HG02973 (cell line): ENCODE measurements at regions not wholly inside any gene's neighbourhood (a gene's known extent, or its start where the extent isn't known, plus 50 kb on each side); places are given as distances from the start of the nearest gene placed in this dataset.
"Not testable (repeated sequence)": the region's sequence is repeated elsewhere in the genome, so short reads cannot be mapped to it uniquely, and the experiment has no call there.

Experiments used
- ATAC-seq: cut with Tn5 transposase; IDR thresholded peaks from one replicate; pipeline ENCODE4 v1.9.1; 2021; ENCODE audit warnings: moderate library complexity; ENCODE audit not compliant: unreplicated experiment

GRCh38 chr2:56018267-56018666 lies 94.7 kb upstream of the EFEMP1 start:
- no peak for ATAC-seq

- no peak for ATAC-seq
Measured at GRCh38 chr2:56021136-56021474, 97.5 kb upstream of the EFEMP1 start.

- ATAC-seq, result no peak
Measured at GRCh38 chr2:56021579-56021978, 98.0 kb upstream of the EFEMP1 start.

- ATAC-seq, result no peak
Measured at GRCh38 chr2:56025469-56026193, 102.0 kb upstream of the EFEMP1 start.

GRCh38 chr2:56026828-56027227 lies 103.2 kb upstream of the EFEMP1 start:
- ATAC-seq, result no peak

GRCh38 chr2:56030062-56030461 lies 106.5 kb upstream of the EFEMP1 start:
- ATAC-seq, result no peak

GRCh38 chr2:56030901-56031300 lies 107.3 kb upstream of the EFEMP1 start:
- ATAC-seq, result no peak

- ATAC-seq, result no peak
Measured at GRCh38 chr2:56034258-56034657, 110.7 kb upstream of the EFEMP1 start.

GRCh38 chr2:56040189-56040588 lies 116.6 kb upstream of the EFEMP1 start:
- ATAC-seq, result no peak

GRCh38 chr2:56040834-56041233 lies 117.3 kb upstream of the EFEMP1 start:
- ATAC-seq, result no peak

- ATAC-seq, result no peak
Measured at GRCh38 chr2:56047136-56047535, 123.6 kb upstream of the EFEMP1 start.

GRCh38 chr2:56049233-56049845 lies 125.8 kb upstream of the EFEMP1 start:
- ATAC-seq, result no peak

- no peak for ATAC-seq
Measured at GRCh38 chr2:56053679-56054078, 130.1 kb upstream of the EFEMP1 start.

GRCh38 chr2:56055405-56055804 lies 128.4 kb upstream of the CCDC85A start:
- no peak for ATAC-seq

- ATAC-seq, result not testable (repeated sequence)
Measured at GRCh38 chr2:56061327-56061726, 122.5 kb upstream of the CCDC85A start.

GRCh38 chr2:56068746-56069145 lies 115.0 kb upstream of the CCDC85A start:
- no peak for ATAC-seq

- ATAC-seq, result no peak
Measured at GRCh38 chr2:56077359-56077915, 106.4 kb upstream of the CCDC85A start.

- no peak for ATAC-seq
Measured at GRCh38 chr2:56082665-56083064, 101.1 kb upstream of the CCDC85A start.

- ATAC-seq, result no peak
Measured at GRCh38 chr2:56084111-56084901, 99.5 kb upstream of the CCDC85A start.

- no peak for ATAC-seq
Measured at GRCh38 chr2:56086336-56086735, 97.5 kb upstream of the CCDC85A start.

- ATAC-seq, result no peak
Measured at GRCh38 chr2:56088411-56088810, 95.4 kb upstream of the CCDC85A start.

GRCh38 chr2:56089931-56090330 lies 93.9 kb upstream of the CCDC85A start:
- no peak for ATAC-seq
